ENCODE measurements at regions not wholly inside any gene's neighbourhood (a gene's known extent, or its start where the extent isn't known, plus 50 kb on each side); places are given as distances from the start of the nearest gene placed in this dataset.

DNA sequence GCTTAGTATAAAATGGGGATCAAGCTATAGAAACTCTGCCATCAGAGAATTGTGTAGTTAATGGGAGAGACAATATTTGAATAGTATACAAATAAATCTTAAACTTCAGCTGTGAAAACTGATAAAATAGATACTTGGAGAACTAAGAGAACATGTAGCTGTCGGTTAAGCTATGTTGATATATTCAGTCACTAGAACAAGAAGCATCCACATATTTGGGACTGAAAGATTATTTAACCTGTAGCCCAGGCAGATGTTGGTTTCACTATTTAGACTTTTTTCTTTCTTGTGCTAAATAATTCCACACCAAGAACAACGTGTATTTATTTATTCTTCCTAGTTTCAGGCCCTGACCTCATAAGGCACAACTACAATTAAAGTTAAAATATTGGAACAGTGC lies 521.0 kb upstream of the CCNG1 start:
- Histone ChIP-seq H3K36me3 (ENCODE audit: control insufficient read depth, insufficient read depth, low read length) (no peaks in the 10 kb centered on the region), H3K4me1 (ENCODE audit: control insufficient read depth, insufficient read depth, low read length) (no peaks in the 10 kb centered on the region), H3K9me3 (ENCODE audit: control insufficient read depth, insufficient read depth, low read length) (no peaks in the 10 kb centered on the region), H3K4me3 (ENCODE audit: low read length) (no peak overlapping the region), H3K27me3 (ENCODE audit: control insufficient read depth, insufficient read depth, low read length) (no peaks in the 10 kb centered on the region), H3K27ac (ENCODE audit: low read length) (no peak overlapping the region)
- Mint-ChIP-seq H3K9me3 (peaks cover 2 to 22% of the 10 kb centered on the region in 2 donors), H3K4me3 (no peak overlapping the region), H3K27ac (no peak overlapping the region), H3K4me1 (no peaks in the 10 kb centered on the region), H3K27me3 (ENCODE audit: low read depth in 2 of 2) (no peaks in the 10 kb centered on the region), H3K36me3 (no peaks in the 10 kb centered on the region)
- 75% methylated on average over 2 of the region's 2 CpGs for WGBS (ENCODE audit: insufficient coverage)
- DNase-seq: no peak
- TF ChIP-seq, protein P1, sequence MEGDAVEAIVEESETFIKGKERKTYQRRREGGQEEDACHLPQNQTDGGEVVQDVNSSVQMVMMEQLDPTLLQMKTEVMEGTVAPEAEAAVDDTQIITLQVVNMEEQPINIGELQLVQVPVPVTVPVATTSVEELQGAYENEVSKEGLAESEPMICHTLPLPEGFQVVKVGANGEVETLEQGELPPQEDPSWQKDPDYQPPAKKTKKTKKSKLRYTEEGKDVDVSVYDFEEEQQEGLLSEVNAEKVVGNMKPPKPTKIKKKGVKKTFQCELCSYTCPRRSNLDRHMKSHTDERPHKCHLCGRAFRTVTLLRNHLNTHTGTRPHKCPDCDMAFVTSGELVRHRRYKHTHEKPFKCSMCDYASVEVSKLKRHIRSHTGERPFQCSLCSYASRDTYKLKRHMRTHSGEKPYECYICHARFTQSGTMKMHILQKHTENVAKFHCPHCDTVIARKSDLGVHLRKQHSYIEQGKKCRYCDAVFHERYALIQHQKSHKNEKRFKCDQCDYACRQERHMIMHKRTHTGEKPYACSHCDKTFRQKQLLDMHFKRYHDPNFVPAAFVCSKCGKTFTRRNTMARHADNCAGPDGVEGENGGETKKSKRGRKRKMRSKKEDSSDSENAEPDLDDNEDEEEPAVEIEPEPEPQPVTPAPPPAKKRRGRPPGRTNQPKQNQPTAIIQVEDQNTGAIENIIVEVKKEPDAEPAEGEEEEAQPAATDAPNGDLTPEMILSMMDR (IDR thresholded peaks at IDR 0.05): no peak
- intact Hi-C loops (cut with micrococcal nuclease): no loop called here
- ATAC-seq: no peak

DNA sequence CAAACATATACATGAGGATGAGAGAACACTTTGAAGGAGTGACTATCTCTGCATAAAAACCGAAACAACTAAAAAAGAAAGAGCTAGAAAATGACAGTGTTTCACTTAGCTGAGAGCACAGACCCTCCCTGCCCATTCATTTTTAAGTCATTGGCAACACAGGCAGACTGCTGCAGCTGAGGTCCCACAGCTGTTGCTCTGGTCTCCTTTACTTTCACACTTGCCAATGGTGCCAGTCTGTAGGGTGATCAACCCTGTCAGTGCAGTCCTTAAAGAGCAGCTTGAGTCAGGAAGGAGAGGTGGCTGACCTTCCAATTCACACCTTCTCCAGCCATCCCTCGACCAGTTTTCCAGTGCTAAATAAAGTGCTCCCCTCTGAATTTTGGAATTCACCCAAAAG lies 508.3 kb upstream of the CCNG1 start:
- no peaks in the 10 kb centered on the region for H3K27me3 Mint-ChIP-seq (ENCODE audit: low read depth in 2 of 2)

DNA sequence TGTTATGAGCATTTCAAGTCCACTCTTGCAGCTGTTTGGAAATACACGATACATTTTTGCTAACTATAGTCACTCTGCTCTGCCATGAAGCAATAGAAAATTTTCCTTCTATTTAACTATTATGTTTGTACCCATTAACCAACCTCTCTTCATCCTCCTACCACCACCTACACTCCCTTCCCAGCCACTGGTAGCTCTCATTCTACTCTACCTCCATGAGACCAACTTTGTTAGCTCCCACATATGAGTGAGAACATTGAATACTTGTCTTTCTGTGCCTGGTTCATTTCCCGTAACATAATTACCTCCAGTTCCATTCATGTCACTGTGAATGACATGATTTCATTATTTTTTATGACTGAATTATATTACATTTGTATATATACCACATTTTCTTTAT lies 505.9 kb upstream of the CCNG1 start:
- Mint-ChIP-seq H3K4me3 (no peak overlapping the region), H3K27me3 (ENCODE audit: low read depth in 2 of 2) (no peaks in the 10 kb centered on the region), H3K4me1 (no peaks in the 10 kb centered on the region), H3K9me3 (peaks cover 16 to 35% of the 10 kb centered on the region in 2 donors), H3K36me3 (peaks cover 13% of the 10 kb centered on the region), H3K27ac (no peak overlapping the region)
- TF ChIP-seq, protein P1 (IDR thresholded peaks at IDR 0.05): no peak
- no peak for ATAC-seq
- H3K27me3 ChIP-seq (ENCODE audit: control insufficient read depth, insufficient read depth, low read length): no peaks in the 10 kb centered on the region
- H3K27ac ChIP-seq (ENCODE audit: low read length): no peak overlapping the region
- peaks cover 13% of the 10 kb centered on the region for H3K9me3 ChIP-seq (ENCODE audit: control insufficient read depth, insufficient read depth, low read length)
- DNase-seq: no peak
- no peaks in the 10 kb centered on the region for H3K4me1 ChIP-seq (ENCODE audit: control insufficient read depth, insufficient read depth, low read length)
- intact Hi-C loops (cut with micrococcal nuclease): no loop called here
- WGBS (ENCODE audit: insufficient coverage): 92% methylated on average over 1 of the region's 2 CpGs
- no peak overlapping the region for H3K4me3 ChIP-seq (ENCODE audit: low read length)
- H3K36me3 ChIP-seq (ENCODE audit: control insufficient read depth, insufficient read depth, low read length): no peaks in the 10 kb centered on the region

More for the DNA sequence above, 508.3 kb upstream of the CCNG1 start:
- no peak for ATAC-seq
- peaks cover 1% of the 10 kb centered on the region for H3K36me3 Mint-ChIP-seq
- H3K9me3 Mint-ChIP-seq: peaks cover 13 to 20% of the 10 kb centered on the region in 2 donors
- WGBS (ENCODE audit: insufficient coverage): 53% methylated on average over 2 of the region's 2 CpGs
- H3K9me3 ChIP-seq (ENCODE audit: control insufficient read depth, insufficient read depth, low read length): no peaks in the 10 kb centered on the region
- no peak overlapping the region for H3K4me3 ChIP-seq (ENCODE audit: low read length)
- H3K27ac Mint-ChIP-seq: no peak overlapping the region
- H3K27ac ChIP-seq (ENCODE audit: low read length): no peak overlapping the region
- intact Hi-C loops (cut with micrococcal nuclease): no loop called here
- no peaks in the 10 kb centered on the region for H3K36me3 ChIP-seq (ENCODE audit: control insufficient read depth, insufficient read depth, low read length)
- H3K4me3 Mint-ChIP-seq: no peak overlapping the region
- no peaks in the 10 kb centered on the region for H3K27me3 ChIP-seq (ENCODE audit: control insufficient read depth, insufficient read depth, low read length)
- H3K4me1 ChIP-seq (ENCODE audit: control insufficient read depth, insufficient read depth, low read length): no peaks in the 10 kb centered on the region
- TF ChIP-seq, protein P1 (IDR thresholded peaks at IDR 0.05): no peak
- DNase-seq: no peak
- H3K4me1 Mint-ChIP-seq: no peaks in the 10 kb centered on the region

GRCh38 chr5:162939991-162940390 lies 497.4 kb upstream of the CCNG1 start:
- Mint-ChIP-seq H3K4me1 (no peaks in the 10 kb centered on the region), H3K9me3 (peaks cover 6 to 16% of the 10 kb centered on the region in 2 donors), H3K27me3 (ENCODE audit: low read depth in 2 of 2) (no peaks in the 10 kb centered on the region), H3K36me3 (peaks cover 3% of the 10 kb centered on the region), H3K4me3 (no peak overlapping the region), H3K27ac (no peak overlapping the region)
- Histone ChIP-seq H3K27ac (ENCODE audit: low read length) (no peak overlapping the region), H3K4me3 (ENCODE audit: low read length) (no peak overlapping the region), H3K36me3 (ENCODE audit: control insufficient read depth, insufficient read depth, low read length) (no peaks in the 10 kb centered on the region), H3K9me3 (ENCODE audit: control insufficient read depth, insufficient read depth, low read length) (peaks cover 10% of the 10 kb centered on the region), H3K4me1 (ENCODE audit: control insufficient read depth, insufficient read depth, low read length) (no peaks in the 10 kb centered on the region), H3K27me3 (ENCODE audit: control insufficient read depth, insufficient read depth, low read length) (no peaks in the 10 kb centered on the region)
- no peak for ATAC-seq
- intact Hi-C loops (cut with micrococcal nuclease): no loop called here
- TF ChIP-seq, protein P1 (IDR thresholded peaks at IDR 0.05): no peak
- no peak for DNase-seq
- 68% methylated on average over 4 of the region's 4 CpGs for WGBS (ENCODE audit: insufficient coverage)

All from natural killer cell (primary cell).